GM18867 (cell line): ENCODE measurements at regions not wholly inside any gene's neighbourhood (a gene's known extent, or its start where the extent isn't known, plus 50 kb on each side); places are given as distances from the start of the nearest gene placed in this dataset.

ENCODE experiments used
- ATAC-seq: cut with Tn5 transposase; IDR thresholded peaks from one replicate; pipeline ENCODE4 v1.9.1; 2021; ENCODE audit warnings: mild to moderate bottlenecking, moderate library complexity; ENCODE audit not compliant: unreplicated experiment

- ATAC-seq = no peak
Measured at GRCh38 chr9:87236546-87236945, 261.1 kb upstream of the DAPK1 start.

GRCh38 chr9:87237336-87237735 lies 260.3 kb upstream of the DAPK1 start:
- ATAC-seq = no peak

- ATAC-seq = no peak
Measured at GRCh38 chr9:87238545-87238944, 259.1 kb upstream of the DAPK1 start.

GRCh38 chr9:87239312-87239711 lies 258.4 kb upstream of the DAPK1 start:
- no peak for ATAC-seq

- ATAC-seq = no peak
Measured at GRCh38 chr9:87243602-87244001, 254.1 kb upstream of the DAPK1 start.

GRCh38 chr9:87245271-87245670 lies 252.4 kb upstream of the DAPK1 start:
- ATAC-seq = no peak

GRCh38 chr9:87247097-87247496 lies 250.6 kb upstream of the DAPK1 start:
- no peak for ATAC-seq

GRCh38 chr9:87249029-87249428 lies 248.6 kb upstream of the DAPK1 start:
- no peak for ATAC-seq

GRCh38 chr9:87250205-87250604 lies 247.5 kb upstream of the DAPK1 start:
- ATAC-seq = no peak

- no peak for ATAC-seq
Measured at GRCh38 chr9:87255431-87256155, 242.1 kb upstream of the DAPK1 start.

GRCh38 chr9:87256973-87257372 lies 240.7 kb upstream of the DAPK1 start:
- ATAC-seq = no peak

- peak; percentile 84 for ATAC-seq
Measured at GRCh38 chr9:87259543-87260518, 237.8 kb upstream of the DAPK1 start.

- ATAC-seq = no peak
Measured at GRCh38 chr9:87263291-87263690, 234.4 kb upstream of the DAPK1 start.

GRCh38 chr9:87266697-87267096 lies 231.0 kb upstream of the DAPK1 start:
- no peak for ATAC-seq

- no peak for ATAC-seq
Measured at GRCh38 chr9:87267251-87268070, 230.2 kb upstream of the DAPK1 start.

- ATAC-seq = no peak
Measured at GRCh38 chr9:87269296-87270176, 228.1 kb upstream of the DAPK1 start.

GRCh38 chr9:87270221-87270847 lies 227.3 kb upstream of the DAPK1 start:
- no peak for ATAC-seq

GRCh38 chr9:87270848-87271234 lies 226.8 kb upstream of the DAPK1 start:
- ATAC-seq = no peak

- ATAC-seq = peak; percentile 67
Measured at GRCh38 chr9:87271696-87272477, 225.8 kb upstream of the DAPK1 start.
